NCI-H2081 treated with DMSO at 0.1 percent for 48 hours (cell line): ENCODE measurements at regions not wholly inside any gene's neighbourhood (a gene's known extent, or its start where the extent isn't known, plus 50 kb on each side); places are given as distances from the start of the nearest gene placed in this dataset.

ENCODE experiments used
- DNase-seq: peaks from one replicate; lab custom pipeline; 2025; lab: John Stamatoyannopoulos, UW

- DNase-seq = no peak
Observed at GRCh38 chr1:34656731-34657130, 98.1 kb upstream of the GJB5 start.

GRCh38 chr1:34657266-34657665, 97.6 kb upstream of the GJB5 start:
- no peak for DNase-seq

- no peak for DNase-seq
Observed at GRCh38 chr1:34657849-34658248, 97.0 kb upstream of the GJB5 start.

GRCh38 chr1:34663031-34663430, 91.8 kb upstream of the GJB5 start:
- no peak for DNase-seq

- DNase-seq = no peak
Observed at GRCh38 chr1:34668063-34668462, 86.8 kb upstream of the GJB5 start.

- DNase-seq = no peak
Observed at GRCh38 chr1:34670982-34671381, 83.9 kb upstream of the GJB5 start.

GRCh38 chr1:34671887-34672286, 83.0 kb upstream of the GJB5 start:
- no peak for DNase-seq

GRCh38 chr1:34681480-34682451, 73.1 kb upstream of the GJB5 start:
- DNase-seq = no peak

- no peak for DNase-seq
Observed at GRCh38 chr1:34682452-34683223, 72.2 kb upstream of the GJB5 start.

- DNase-seq = no peak
Observed at GRCh38 chr1:34683616-34684015, 71.2 kb upstream of the GJB5 start.

- DNase-seq = no peak
Observed at GRCh38 chr1:34684266-34684665, 70.6 kb upstream of the GJB5 start.

- DNase-seq = no peak
Observed at GRCh38 chr1:34685225-34685624, 69.6 kb upstream of the GJB5 start.

GRCh38 chr1:34686531-34686930, 68.3 kb upstream of the GJB5 start:
- no peak for DNase-seq

- no peak for DNase-seq
Observed at GRCh38 chr1:34688006-34688741, 66.7 kb upstream of the GJB5 start.

- no peak for DNase-seq
Observed at GRCh38 chr1:34690269-34690668, 64.6 kb upstream of the GJB5 start.

- no peak for DNase-seq
Observed at GRCh38 chr1:34693081-34693480, 61.8 kb upstream of the GJB5 start.

GRCh38 chr1:34694383-34694782, 60.5 kb upstream of the GJB5 start:
- no peak for DNase-seq

- DNase-seq = no peak
Observed at GRCh38 chr1:34695580-34695979, 59.3 kb upstream of the GJB5 start.

GRCh38 chr1:34696230-34696629, 58.6 kb upstream of the GJB5 start:
- DNase-seq = no peak

GRCh38 chr1:34696981-34697380, 57.9 kb upstream of the GJB5 start:
- no peak for DNase-seq

- no peak for DNase-seq
Observed at GRCh38 chr1:34697818-34698217, 57.0 kb upstream of the GJB5 start.

- DNase-seq = no peak
Observed at GRCh38 chr1:34701326-34702060, 53.4 kb upstream of the GJB5 start.
